Liver (tissue), 3 donors: ENCODE measurements at regions not wholly inside any gene's neighbourhood (a gene's known extent, or its start where the extent isn't known, plus 50 kb on each side); places are given as distances from the start of the nearest gene placed in this dataset.

Experiments used
- CTCF ChIP-seq: fragments of 150-350 bp; IDR thresholded peaks from 2 replicates; pipeline ENCODE4 v1.5.1; 2017; ENCODE audit warnings: improper control_type of control experiment, low read depth, low read length; ENCODE audit not compliant: missing input control
- EGR1 ChIP-seq, 2 donors: IDR thresholded peaks; 2 replicates each; pipeline ENCODE4 v1.6.1; 2016 to 2018; ENCODE audit warnings: antibody characterized with exemption in 2 of 2, low read depth in 2 of 2
- GABPA ChIP-seq, 2 donors: IDR thresholded peaks in 1 of 2; conservative IDR thresholded peaks in 1 of 2; 2 replicates each; pipeline ENCODE4 v1.6.1; 2016; ENCODE audit warnings: antibody characterized with exemption in 2 of 2, mild to moderate bottlenecking in 1 of 2, moderate library complexity in 1 of 2
- JUND ChIP-seq, 2 donors: IDR thresholded peaks; 2 replicates each; pipeline ENCODE4 v1.6.1; 2016; ENCODE audit warnings: antibody characterized with exemption in 2 of 2
- MAX ChIP-seq: IDR thresholded peaks from 2 replicates; pipeline ENCODE4 v1.6.1; 2016; ENCODE audit warnings: antibody characterized with exemption
- TAF1 ChIP-seq: conservative IDR thresholded peaks from 2 replicates; pipeline ENCODE4 v1.6.1; 2016; ENCODE audit warnings: antibody characterized with exemption, mild to moderate bottlenecking
- YY1 ChIP-seq: IDR thresholded peaks from 2 replicates; pipeline ENCODE4 v1.6.1; 2016; ENCODE audit warnings: antibody characterized with exemption, mild to moderate bottlenecking
- donor health status: healthy.
- donor health status: healthy.

DNA sequence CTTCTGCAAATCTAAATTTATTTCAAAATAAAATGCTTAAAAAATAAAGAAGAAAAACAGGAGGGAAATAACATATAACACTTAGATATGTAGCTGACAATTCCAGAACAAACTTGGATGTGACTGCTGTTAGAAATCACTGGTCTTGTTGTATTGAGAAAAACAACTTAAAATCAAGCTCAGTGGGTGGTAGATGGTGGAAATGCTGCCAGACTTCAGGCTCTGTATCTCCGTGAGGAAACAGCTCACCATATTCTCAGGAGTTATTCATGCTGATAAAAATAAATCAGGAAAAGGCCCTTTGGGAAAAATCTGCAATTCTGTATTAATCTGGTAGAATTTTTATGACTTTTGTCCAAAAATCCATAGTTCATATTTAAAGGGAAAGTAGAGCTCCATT is 477.6 kb downstream of the RAP2B start:
- TF ChIP-seq CTCF (no peak), MAX (no peak), JUND (IDR thresholded peaks at IDR 0.05) (no peak), YY1 (no peak), TAF1 (no peak), GABPA (IDR thresholded peaks at IDR 0.05 in 1 of 2, conservative IDR thresholded peaks at IDR 0.05 in 1 of 2) (no peak), EGR1 (IDR thresholded peaks at IDR 0.05; ENCODE audit: low read depth in 2 of 2) (no peak)
